ENCODE measurements at regions not wholly inside any gene's neighbourhood (a gene's known extent, or its start where the extent isn't known, plus 50 kb on each side); places are given as distances from the start of the nearest gene placed in this dataset.
A peak's percentile ranks its signal among the peaks of the same experiment; 100 is the strongest.

DNA sequence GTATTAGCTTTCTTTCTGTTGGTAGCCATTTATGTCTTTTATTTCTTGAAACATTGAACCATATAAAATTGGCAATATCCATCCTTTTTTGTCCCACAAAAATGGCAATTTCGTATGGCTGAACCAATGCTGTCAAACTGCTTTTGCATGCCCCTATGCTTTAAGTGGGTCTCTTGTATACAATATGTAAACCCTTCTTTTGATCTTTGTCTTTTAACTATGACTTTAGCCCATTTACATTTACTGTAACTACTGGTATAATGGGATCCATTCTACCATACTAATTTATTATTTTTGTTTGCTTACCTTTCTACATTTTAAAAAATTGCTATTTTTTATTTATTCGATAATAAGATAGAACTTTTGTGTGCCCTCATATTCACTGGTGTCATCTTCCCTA lies 93.4 kb downstream of the TENT4A start:
- TF ChIP-seq, protein P1, sequence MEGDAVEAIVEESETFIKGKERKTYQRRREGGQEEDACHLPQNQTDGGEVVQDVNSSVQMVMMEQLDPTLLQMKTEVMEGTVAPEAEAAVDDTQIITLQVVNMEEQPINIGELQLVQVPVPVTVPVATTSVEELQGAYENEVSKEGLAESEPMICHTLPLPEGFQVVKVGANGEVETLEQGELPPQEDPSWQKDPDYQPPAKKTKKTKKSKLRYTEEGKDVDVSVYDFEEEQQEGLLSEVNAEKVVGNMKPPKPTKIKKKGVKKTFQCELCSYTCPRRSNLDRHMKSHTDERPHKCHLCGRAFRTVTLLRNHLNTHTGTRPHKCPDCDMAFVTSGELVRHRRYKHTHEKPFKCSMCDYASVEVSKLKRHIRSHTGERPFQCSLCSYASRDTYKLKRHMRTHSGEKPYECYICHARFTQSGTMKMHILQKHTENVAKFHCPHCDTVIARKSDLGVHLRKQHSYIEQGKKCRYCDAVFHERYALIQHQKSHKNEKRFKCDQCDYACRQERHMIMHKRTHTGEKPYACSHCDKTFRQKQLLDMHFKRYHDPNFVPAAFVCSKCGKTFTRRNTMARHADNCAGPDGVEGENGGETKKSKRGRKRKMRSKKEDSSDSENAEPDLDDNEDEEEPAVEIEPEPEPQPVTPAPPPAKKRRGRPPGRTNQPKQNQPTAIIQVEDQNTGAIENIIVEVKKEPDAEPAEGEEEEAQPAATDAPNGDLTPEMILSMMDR (conservative IDR thresholded peaks at IDR 0.05; ENCODE audit: low read depth, low read length), result no peak
- no peak overlapping the region for H3K4me3 ChIP-seq (ENCODE audit: low read depth, low read length)
- DNase-seq (ENCODE audit: low read depth), result no peak

DNA sequence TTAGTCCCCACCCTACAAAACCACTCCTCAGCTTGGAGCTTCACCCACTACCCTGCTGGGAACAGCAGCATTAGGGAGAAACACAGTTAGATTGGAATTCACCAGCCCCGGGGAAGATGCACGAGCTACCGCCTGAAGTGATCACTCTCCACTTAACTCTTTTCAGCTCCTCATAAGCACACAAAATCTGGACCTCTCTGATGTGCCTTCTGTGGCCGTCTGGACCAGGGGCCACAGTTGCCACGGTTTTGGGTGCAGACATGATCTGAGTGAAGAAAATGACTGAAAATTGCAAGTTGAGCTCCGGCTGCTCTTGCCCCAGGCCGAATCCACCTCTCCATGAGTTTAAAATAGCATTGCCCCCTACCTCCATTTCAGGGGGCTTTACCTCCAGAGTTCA lies 95.2 kb downstream of the TENT4A start:
- no peak overlapping the region for H3K4me3 ChIP-seq (ENCODE audit: low read depth, low read length)
- TF ChIP-seq, protein P1 (conservative IDR thresholded peaks at IDR 0.05; ENCODE audit: low read depth, low read length), result no peak

DNA sequence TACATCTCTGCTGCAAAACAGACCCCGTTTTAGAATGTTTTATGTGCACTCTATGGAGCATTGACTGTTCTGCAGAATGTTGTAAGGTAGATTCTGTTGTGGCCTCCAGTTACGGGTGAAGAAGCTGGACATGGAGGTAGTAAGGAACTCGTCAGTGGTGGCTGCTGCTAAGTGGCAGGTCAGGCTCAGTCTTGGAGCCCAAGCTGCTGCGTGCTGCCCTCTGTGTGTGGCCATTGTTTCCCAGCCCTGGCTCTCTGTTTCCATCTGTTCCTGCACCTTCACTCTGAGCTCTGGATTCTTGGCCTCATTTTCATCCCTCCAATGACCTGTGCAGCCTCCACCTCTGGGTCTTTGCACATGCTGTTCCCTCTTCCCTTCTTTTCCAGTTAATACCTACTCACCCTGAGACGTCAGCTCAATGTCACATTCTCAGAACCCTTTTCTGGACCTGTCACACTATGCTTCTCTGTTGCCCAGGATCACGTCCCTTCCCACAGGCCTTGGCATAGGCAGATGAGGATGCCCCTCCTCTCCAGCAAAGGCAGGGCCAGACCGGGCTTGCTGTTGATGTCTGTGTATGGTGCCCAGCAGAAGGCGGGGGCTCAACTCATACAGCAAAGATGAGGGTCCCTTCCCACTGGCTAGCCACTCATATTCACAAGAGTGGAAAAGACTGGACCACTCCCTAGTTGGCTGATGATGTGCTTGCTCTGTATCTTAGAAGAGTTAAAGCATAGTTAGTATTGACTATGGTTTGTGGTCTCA lies 97.6 kb downstream of the TENT4A start:
- no peak overlapping the region for H3K4me3 ChIP-seq (ENCODE audit: low read depth, low read length)
- no peak for DNase-seq (ENCODE audit: low read depth)
- TF ChIP-seq, protein P1 (conservative IDR thresholded peaks at IDR 0.05; ENCODE audit: low read depth, low read length), result no peak

More for the DNA sequence above, 95.2 kb downstream of the TENT4A start:
- no peak for DNase-seq (ENCODE audit: low read depth)

DNA sequence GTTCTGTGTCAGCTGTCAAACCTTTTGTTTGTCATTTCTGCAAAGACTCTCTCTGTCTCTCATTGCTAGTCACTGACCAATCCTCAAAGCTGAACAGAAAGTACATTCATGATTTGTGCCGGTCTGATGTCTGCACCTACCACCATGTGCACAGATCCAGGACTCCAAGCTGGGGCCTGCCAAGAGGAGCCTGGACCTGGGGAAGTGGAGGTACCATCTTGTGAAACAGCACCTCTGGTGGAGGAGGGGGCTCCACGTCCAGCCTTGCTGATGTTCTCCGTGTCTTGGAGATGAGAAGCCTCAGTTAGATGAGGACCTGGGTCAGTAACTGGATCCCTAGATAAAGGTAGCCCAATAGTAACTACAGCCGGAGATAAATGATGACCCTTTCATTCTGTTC lies 98.9 kb downstream of the TENT4A start:
- DNase-seq (ENCODE audit: low read depth), result no peak
- no peak overlapping the region for H3K4me3 ChIP-seq (ENCODE audit: low read depth, low read length)
- TF ChIP-seq, protein P1 (conservative IDR thresholded peaks at IDR 0.05; ENCODE audit: low read depth, low read length), result no peak

DNA sequence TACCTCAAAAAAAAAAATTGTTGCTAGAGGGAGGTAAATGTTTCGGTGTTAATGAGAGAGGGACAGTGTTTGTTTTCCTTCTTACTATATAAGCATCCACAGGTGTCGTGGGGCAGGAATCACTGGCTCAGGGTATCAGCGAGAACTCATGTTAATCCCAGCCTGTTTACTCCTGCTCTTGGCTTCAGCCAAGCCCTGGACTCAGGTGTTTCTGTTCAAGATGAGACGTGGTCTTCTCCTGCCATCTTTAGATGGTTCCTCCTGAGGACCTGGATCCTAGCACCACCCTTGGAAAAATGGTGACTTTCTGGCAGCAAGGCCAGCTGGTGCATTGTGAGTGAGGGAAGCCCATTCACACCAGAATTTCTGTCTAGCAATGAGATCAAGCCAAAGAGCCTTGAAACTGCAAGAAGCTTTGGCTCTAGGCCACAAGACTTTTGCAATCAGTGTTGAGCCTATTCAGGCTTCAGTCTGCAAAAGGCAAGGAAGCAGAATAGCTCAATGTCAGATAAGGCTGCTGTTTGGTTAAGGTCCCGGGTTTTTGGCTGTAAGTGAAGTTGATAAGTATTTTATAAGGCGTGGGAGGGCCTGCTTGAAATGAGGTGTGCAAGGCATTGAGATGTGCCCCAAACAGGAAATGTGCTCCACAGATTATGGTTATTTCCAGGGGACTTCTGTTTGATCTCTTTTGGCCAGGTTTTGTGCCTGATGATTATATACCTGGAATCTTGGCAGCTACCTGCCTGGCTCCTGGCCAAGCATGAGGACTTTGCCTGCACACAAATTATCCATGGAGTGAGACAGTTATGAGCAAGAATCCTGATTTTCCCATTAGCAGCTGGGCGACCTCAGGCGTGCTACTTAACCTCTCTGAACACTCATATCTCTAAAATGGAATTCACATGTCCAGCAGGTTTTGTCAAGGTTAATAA lies 99.8 kb downstream of the TENT4A start:
- DNase-seq (ENCODE audit: low read depth), result peak; percentile 57

DNA sequence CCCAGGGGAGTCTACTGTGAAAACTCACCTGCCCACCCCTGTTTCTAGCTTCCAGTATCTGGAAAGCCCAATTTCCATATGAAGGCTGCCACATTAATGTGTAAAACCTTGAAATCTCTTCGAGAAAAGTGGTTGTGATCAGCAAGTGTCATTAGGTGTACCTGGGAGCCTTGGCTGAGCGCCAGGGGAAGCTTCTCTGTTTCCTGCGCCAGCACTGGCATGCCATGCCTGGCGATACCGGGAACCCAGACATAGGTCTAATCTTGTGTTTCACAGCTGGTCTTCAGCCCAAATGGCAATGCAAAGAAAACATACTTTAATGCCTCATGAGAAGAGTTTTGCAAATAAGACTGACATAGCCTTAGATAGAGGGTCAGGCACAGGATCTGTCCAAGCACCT lies 101.6 kb downstream of the TENT4A start:
- H3K4me3 ChIP-seq (ENCODE audit: low read depth, low read length), result no peak overlapping the region
- TF ChIP-seq, protein P1 (conservative IDR thresholded peaks at IDR 0.05; ENCODE audit: low read depth, low read length), result no peak
- no peak for DNase-seq (ENCODE audit: low read depth)

More for the DNA sequence above, 99.8 kb downstream of the TENT4A start:
- H3K4me3 ChIP-seq (ENCODE audit: low read depth, low read length), result no peak overlapping the region
- TF ChIP-seq, protein P1 (conservative IDR thresholded peaks at IDR 0.05; ENCODE audit: low read depth, low read length), result no peak

Measured in choroid plexus epithelial cell (primary cell).